Ascending aorta (tissue), 2 donors: ENCODE measurements at regions not wholly inside any gene's neighbourhood (a gene's known extent, or its start where the extent isn't known, plus 50 kb on each side); places are given as distances from the start of the nearest gene placed in this dataset.

Experiments used
- DNase-seq, 2 donors: peaks; one replicate each; pipeline ENCODE4 v3.0.0-alpha.2; 2019; ENCODE audit warnings: low spot score in 2 of 2
- H3K27ac ChIP-seq, 2 donors: fragments of 200-600 bp; sonication (generic); one replicate each; pipeline ENCODE4 v1.5.1; 2016 to 2017; ENCODE audit warnings: mild to moderate bottlenecking in 1 of 2
- H3K27me3 ChIP-seq: fragments of 200-600 bp; sonication (generic); one replicate; pipeline ENCODE4 v1.5.1; 2017
- H3K36me3 ChIP-seq, 2 donors: fragments of 200-600 bp; sonication (generic); one replicate each; pipeline ENCODE4 v1.5.1; 2016
- H3K4me1 ChIP-seq, 2 donors: fragments of 200-600 bp; sonication (generic); one replicate each; pipeline ENCODE4 v1.5.1; 2016 to 2017; ENCODE audit warnings: mild to moderate bottlenecking in 1 of 2
- H3K4me3 ChIP-seq, 2 donors: fragments of 200-600 bp; sonication (generic); one replicate each; pipeline ENCODE4 v1.5.1; 2016 to 2017; ENCODE audit warnings: mild to moderate bottlenecking in 1 of 2
- H3K9me3 ChIP-seq, 2 donors: fragments of 200-600 bp; sonication (generic); one replicate each; pipeline ENCODE4 v1.5.1; 2016
- intact Hi-C: fragments of 100-400 bp; cut with DNase I; formaldehyde crosslinking; loops from one replicate; pipeline ENCODE4 v1.15.1; 2023
- TF ChIP-seq, protein P1 (sequence below), 3 experiments: fragments of 200-600 bp in 2 of 3; fragments of 450-650 bp in 1 of 3; sonication (generic) in 2 of 3; IDR thresholded peaks; one replicate each; pipeline ENCODE4 v1.5.1; 2016 to 2019; ENCODE audit warnings: antibody characterized with exemption in 3 of 3, mild to moderate bottlenecking in 1 of 3, moderate library complexity in 1 of 3

DNA sequence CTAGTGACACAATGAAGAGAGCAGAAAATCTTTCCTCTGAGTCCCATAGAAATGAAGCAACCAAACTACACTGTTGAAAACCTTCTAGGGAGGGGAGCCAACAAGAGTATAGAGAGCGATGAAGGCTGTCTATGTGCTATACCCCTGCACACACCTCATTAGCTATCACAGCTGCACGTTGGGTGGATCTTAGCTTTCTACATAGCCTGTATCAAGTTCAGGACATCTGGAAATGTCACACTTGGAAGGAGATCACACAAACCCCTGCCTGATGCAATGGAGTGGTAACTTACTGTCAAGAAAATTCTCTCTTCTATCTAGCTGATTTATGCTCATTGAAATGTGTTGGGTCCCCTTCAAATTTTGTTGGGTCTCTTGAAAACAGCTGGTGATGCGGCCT lies 127.0 kb upstream of the NTRK2 start:
- Histone ChIP-seq H3K4me3 (no peak overlapping the region), H3K9me3 (peaks cover 0 to 3% of the 10 kb centered on the region in 2 donors), H3K36me3 (no peaks in the 10 kb centered on the region), H3K27me3 (no peaks in the 10 kb centered on the region), H3K4me1 (no peaks in the 10 kb centered on the region), H3K27ac (no peak overlapping the region)
- intact Hi-C loops, result no loop called here
- no peak for DNase-seq
- TF ChIP-seq, protein P1, sequence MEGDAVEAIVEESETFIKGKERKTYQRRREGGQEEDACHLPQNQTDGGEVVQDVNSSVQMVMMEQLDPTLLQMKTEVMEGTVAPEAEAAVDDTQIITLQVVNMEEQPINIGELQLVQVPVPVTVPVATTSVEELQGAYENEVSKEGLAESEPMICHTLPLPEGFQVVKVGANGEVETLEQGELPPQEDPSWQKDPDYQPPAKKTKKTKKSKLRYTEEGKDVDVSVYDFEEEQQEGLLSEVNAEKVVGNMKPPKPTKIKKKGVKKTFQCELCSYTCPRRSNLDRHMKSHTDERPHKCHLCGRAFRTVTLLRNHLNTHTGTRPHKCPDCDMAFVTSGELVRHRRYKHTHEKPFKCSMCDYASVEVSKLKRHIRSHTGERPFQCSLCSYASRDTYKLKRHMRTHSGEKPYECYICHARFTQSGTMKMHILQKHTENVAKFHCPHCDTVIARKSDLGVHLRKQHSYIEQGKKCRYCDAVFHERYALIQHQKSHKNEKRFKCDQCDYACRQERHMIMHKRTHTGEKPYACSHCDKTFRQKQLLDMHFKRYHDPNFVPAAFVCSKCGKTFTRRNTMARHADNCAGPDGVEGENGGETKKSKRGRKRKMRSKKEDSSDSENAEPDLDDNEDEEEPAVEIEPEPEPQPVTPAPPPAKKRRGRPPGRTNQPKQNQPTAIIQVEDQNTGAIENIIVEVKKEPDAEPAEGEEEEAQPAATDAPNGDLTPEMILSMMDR (IDR thresholded peaks at IDR 0.05), result no peak

GRCh38 chr9:84554069-84554664 lies 115.4 kb upstream of the NTRK2 start:
- H3K9me3 ChIP-seq, result no peaks in the 10 kb centered on the region
- intact Hi-C loops, result no loop called here
- TF ChIP-seq, protein P1 (IDR thresholded peaks at IDR 0.05), result no peak
- H3K27ac ChIP-seq, result no peak overlapping the region
- DNase-seq, result no peak
- H3K4me1 ChIP-seq, result no peaks in the 10 kb centered on the region
- no peaks in the 10 kb centered on the region for H3K27me3 ChIP-seq
- H3K36me3 ChIP-seq, result no peaks in the 10 kb centered on the region
- H3K4me3 ChIP-seq, result no peak overlapping the region

GRCh38 chr9:84556556-84556955 lies 113.0 kb upstream of the NTRK2 start:
- intact Hi-C loops, result no loop called here
- no peak overlapping the region for H3K27ac ChIP-seq
- TF ChIP-seq, protein P1 (IDR thresholded peaks at IDR 0.05), result no peak

DNA sequence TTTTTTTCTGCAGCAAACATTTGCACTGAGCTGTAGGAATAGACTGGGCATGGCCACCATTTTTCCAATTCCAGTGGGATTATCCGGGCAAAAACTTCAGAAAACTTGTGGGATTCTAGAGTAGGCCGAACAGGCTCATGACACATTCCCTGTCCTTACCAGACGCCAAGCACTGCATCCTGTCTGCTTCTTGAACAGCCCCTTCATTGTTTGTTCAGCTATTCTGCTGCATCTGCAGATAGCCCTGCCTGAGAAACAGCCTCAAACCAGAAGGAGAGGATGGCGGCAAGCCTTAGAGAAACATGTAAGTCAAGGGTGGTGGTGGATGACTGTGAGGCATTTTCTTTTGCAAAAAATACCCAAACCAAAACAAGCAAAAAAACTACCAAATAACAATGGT lies 111.8 kb upstream of the NTRK2 start:
- no peak for DNase-seq
- H3K4me1 ChIP-seq, result no peaks in the 10 kb centered on the region
- no peak overlapping the region for H3K27ac ChIP-seq
- intact Hi-C loops, result no loop called here
- no peaks in the 10 kb centered on the region for H3K36me3 ChIP-seq
- H3K4me3 ChIP-seq, result no peak overlapping the region
- TF ChIP-seq, protein P1 (IDR thresholded peaks at IDR 0.05), result no peak
- H3K27me3 ChIP-seq, result no peaks in the 10 kb centered on the region
- no peaks in the 10 kb centered on the region for H3K9me3 ChIP-seq

More at GRCh38 chr9:84556556-84556955, 113.0 kb upstream of the NTRK2 start:
- Histone ChIP-seq H3K36me3 (no peaks in the 10 kb centered on the region), H3K4me3 (no peak overlapping the region), H3K4me1 (no peaks in the 10 kb centered on the region), H3K9me3 (no peaks in the 10 kb centered on the region), H3K27me3 (no peaks in the 10 kb centered on the region)
- no peak for DNase-seq

DNA sequence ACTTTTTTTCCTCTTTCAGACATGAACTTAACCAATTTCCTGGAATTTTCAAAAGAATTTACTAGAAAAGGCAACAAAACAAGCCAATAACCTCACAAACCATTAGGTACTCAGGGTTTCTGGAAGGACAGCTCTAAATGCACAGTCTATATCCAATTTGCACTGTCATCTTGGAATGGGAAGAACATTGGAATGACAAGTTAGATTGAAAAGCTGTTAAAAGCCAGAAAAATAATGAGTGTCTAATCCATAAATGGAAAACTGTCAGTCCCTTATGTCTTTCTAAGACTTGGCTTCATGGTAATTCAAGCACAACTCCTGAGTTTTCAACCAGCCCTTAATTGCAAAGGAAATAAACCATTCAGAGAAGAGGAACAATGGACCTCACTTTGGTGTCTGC lies 105.8 kb upstream of the NTRK2 start:
- Histone ChIP-seq H3K36me3 (no peaks in the 10 kb centered on the region), H3K27me3 (no peaks in the 10 kb centered on the region), H3K9me3 (no peaks in the 10 kb centered on the region), H3K4me3 (no peak overlapping the region), H3K4me1 (no peaks in the 10 kb centered on the region), H3K27ac (no peak overlapping the region)
- TF ChIP-seq, protein P1 (IDR thresholded peaks at IDR 0.05), result no peak
- intact Hi-C loops, result no loop called here
- no peak for DNase-seq

DNA sequence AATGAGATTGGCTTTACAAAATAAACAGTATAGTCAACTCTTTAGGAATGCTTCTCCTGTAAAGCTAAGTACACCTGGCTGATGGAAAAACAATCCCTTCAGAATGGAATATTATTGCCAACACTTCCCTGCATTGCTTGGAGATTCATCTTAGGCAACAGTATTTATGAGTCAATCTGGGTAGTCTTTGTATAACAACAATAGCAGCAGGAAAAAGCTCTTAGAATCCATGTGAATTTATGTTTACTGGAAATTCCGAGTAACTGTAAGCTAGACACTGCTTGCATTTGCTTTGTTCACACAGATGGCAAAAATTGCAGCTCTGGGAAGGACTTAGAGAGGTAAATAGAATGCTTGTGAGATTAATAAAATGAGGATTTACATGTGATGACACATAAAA lies 101.7 kb upstream of the NTRK2 start:
- no peak overlapping the region for H3K4me3 ChIP-seq
- H3K4me1 ChIP-seq, result no peaks in the 10 kb centered on the region
- H3K27me3 ChIP-seq, result no peaks in the 10 kb centered on the region
- no peak overlapping the region for H3K27ac ChIP-seq
- no peaks in the 10 kb centered on the region for H3K9me3 ChIP-seq
- no peak for DNase-seq
- intact Hi-C loops, result no loop called here
- H3K36me3 ChIP-seq, result no peaks in the 10 kb centered on the region
- TF ChIP-seq, protein P1 (IDR thresholded peaks at IDR 0.05), result no peak
